Activated T-cell treated with anti-CD3 and anti-CD28 coated beads, Interleukin-2, amount 50 U/mL, for 72 hours (primary cell): ENCODE measurements at regions not wholly inside any gene's neighbourhood (a gene's known extent, or its start where the extent isn't known, plus 50 kb on each side); places are given as distances from the start of the nearest gene placed in this dataset.

Experiments
- ATAC-seq, 2 donors: fragments of 150-1000 bp; cut with Tn5 transposase; replicated peaks in 1 of 2; 2 replicates each; pipeline ENCODE4 v1.10.0; 2021; ENCODE audit warnings: moderate library complexity in 2 of 2, mild to moderate bottlenecking in 1 of 2
- DNase-seq, 2 donors: peaks; one replicate each; pipeline ENCODE4 v3.0.0; 2021 to 2022; ENCODE audit warnings: mixed read lengths in 1 of 2
- H3K27ac Mint-ChIP-seq: one replicate; pipeline ENCODE4 v1.8.0; 2022; ENCODE audit warnings: mild to moderate bottlenecking, moderate library complexity, mixed read lengths
- H3K27me3 Mint-ChIP-seq: one replicate; pipeline ENCODE4 v1.8.0; 2022; ENCODE audit warnings: low read depth, mixed read lengths
- H3K36me3 Mint-ChIP-seq, 2 donors: one replicate each; pipeline ENCODE4 v1.8.0; 2022; ENCODE audit warnings: mixed read lengths in 2 of 2, mild to moderate bottlenecking in 1 of 2; ENCODE audit not compliant: insufficient read depth in 2 of 2
- H3K4me1 Mint-ChIP-seq: one replicate; pipeline ENCODE4 v1.8.0; 2022; ENCODE audit warnings: low read depth, mixed read lengths
- H3K4me3 Mint-ChIP-seq, 2 donors: one replicate each; pipeline ENCODE4 v1.8.0; 2022; ENCODE audit warnings: mild to moderate bottlenecking in 2 of 2, mixed read lengths in 2 of 2, moderate library complexity in 2 of 2
- H3K9me3 Mint-ChIP-seq, 2 donors: one replicate each; pipeline ENCODE4 v1.8.0; 2022; ENCODE audit warnings: mixed read lengths in 2 of 2

GRCh38 chr5:127993476-127993875 lies 90.1 kb upstream of the SLC12A2 start:
- DNase-seq = no peak
- Mint-ChIP-seq H3K4me3 (no peak overlapping the region), H3K27me3 (no peaks in the 10 kb centered on the region), H3K36me3 (peaks cover 3 to 8% of the 10 kb centered on the region in 2 donors), H3K9me3 (peaks cover 2 to 9% of the 10 kb centered on the region in 2 donors), H3K27ac (no peak overlapping the region), H3K4me1 (no peaks in the 10 kb centered on the region)
- ATAC-seq = no peak

- DNase-seq = no peak
- peaks cover 2 to 9% of the 10 kb centered on the region in 2 donors for H3K9me3 Mint-ChIP-seq
- H3K27me3 Mint-ChIP-seq = no peaks in the 10 kb centered on the region
- ATAC-seq = no peak
- H3K4me1 Mint-ChIP-seq = no peaks in the 10 kb centered on the region
- no peak overlapping the region for H3K4me3 Mint-ChIP-seq
- peaks cover 3 to 8% of the 10 kb centered on the region in 2 donors for H3K36me3 Mint-ChIP-seq
- no peak overlapping the region for H3K27ac Mint-ChIP-seq
These were observed 89.4 kb upstream of the SLC12A2 start for GRCh38 chr5:127994087-127994660.

GRCh38 chr5:127995556-127995955 lies 88.0 kb upstream of the SLC12A2 start:
- ATAC-seq (no peak), DNase-seq (no peak)
- no peak overlapping the region for H3K4me3 Mint-ChIP-seq
- no peak overlapping the region for H3K27ac Mint-ChIP-seq
- H3K27me3 Mint-ChIP-seq = no peaks in the 10 kb centered on the region
- peaks cover 2 to 9% of the 10 kb centered on the region in 2 donors for H3K9me3 Mint-ChIP-seq
- H3K4me1 Mint-ChIP-seq = no peaks in the 10 kb centered on the region
- H3K36me3 Mint-ChIP-seq = peaks cover 1 to 8% of the 10 kb centered on the region in 2 donors

GRCh38 chr5:127997201-127997704 lies 86.3 kb upstream of the SLC12A2 start:
- H3K27me3 Mint-ChIP-seq = no peaks in the 10 kb centered on the region
- no peak overlapping the region for H3K27ac Mint-ChIP-seq
- H3K4me3 Mint-ChIP-seq = no peak overlapping the region
- no peak for DNase-seq
- no peaks in the 10 kb centered on the region for H3K4me1 Mint-ChIP-seq
- peaks cover 0 to 4% of the 10 kb centered on the region in 2 donors for H3K36me3 Mint-ChIP-seq
- peaks cover 0 to 5% of the 10 kb centered on the region in 2 donors for H3K9me3 Mint-ChIP-seq
- ATAC-seq = no peak

- peaks cover 0 to 2% of the 10 kb centered on the region in 2 donors for H3K9me3 Mint-ChIP-seq
- no peaks in the 10 kb centered on the region for H3K4me1 Mint-ChIP-seq
- H3K4me3 Mint-ChIP-seq = no peak overlapping the region
- H3K36me3 Mint-ChIP-seq = no peaks in the 10 kb centered on the region
- ATAC-seq = no peak
- no peak overlapping the region for H3K27ac Mint-ChIP-seq
- no peak for DNase-seq
- H3K27me3 Mint-ChIP-seq = no peaks in the 10 kb centered on the region
These were observed 84.5 kb upstream of the SLC12A2 start for GRCh38 chr5:127998950-127999615.

- Mint-ChIP-seq H3K27ac (no peak overlapping the region), H3K4me1 (no peaks in the 10 kb centered on the region), H3K4me3 (no peak overlapping the region), H3K9me3 (peaks cover 0 to 2% of the 10 kb centered on the region in 2 donors), H3K36me3 (no peaks in the 10 kb centered on the region), H3K27me3 (no peaks in the 10 kb centered on the region)
- DNase-seq = no peak
- no peak for ATAC-seq
These were observed 83.7 kb upstream of the SLC12A2 start for GRCh38 chr5:127999909-128000308.

- DNase-seq = no peak
- no peak for ATAC-seq
- Mint-ChIP-seq H3K36me3 (peaks cover 0 to 2% of the 10 kb centered on the region in 2 donors), H3K4me1 (no peaks in the 10 kb centered on the region), H3K27me3 (no peaks in the 10 kb centered on the region), H3K9me3 (peaks cover 0 to 1% of the 10 kb centered on the region in 2 donors), H3K4me3 (no peak overlapping the region), H3K27ac (no peak overlapping the region)
These were observed 81.1 kb upstream of the SLC12A2 start for GRCh38 chr5:128002425-128002824.

GRCh38 chr5:128007939-128008338 lies 75.6 kb upstream of the SLC12A2 start:
- peaks cover 0 to 1% of the 10 kb centered on the region in 2 donors for H3K9me3 Mint-ChIP-seq
- ATAC-seq (no peak), DNase-seq (no peak)
- no peak overlapping the region for H3K4me3 Mint-ChIP-seq
- peaks cover 0 to 2% of the 10 kb centered on the region in 2 donors for H3K36me3 Mint-ChIP-seq
- H3K27me3 Mint-ChIP-seq = no peaks in the 10 kb centered on the region
- H3K27ac Mint-ChIP-seq = peak overlapping the region; percentile 69
- no peaks in the 10 kb centered on the region for H3K4me1 Mint-ChIP-seq

- H3K4me3 Mint-ChIP-seq = no peak overlapping the region
- peaks cover 0 to 2% of the 10 kb centered on the region in 2 donors for H3K36me3 Mint-ChIP-seq
- no peaks in the 10 kb centered on the region for H3K27me3 Mint-ChIP-seq
- no peak overlapping the region for H3K27ac Mint-ChIP-seq
- peaks cover 0 to 1% of the 10 kb centered on the region in 2 donors for H3K9me3 Mint-ChIP-seq
- ATAC-seq (no peak), DNase-seq (no peak)
- no peaks in the 10 kb centered on the region for H3K4me1 Mint-ChIP-seq
These were observed 74.2 kb upstream of the SLC12A2 start for GRCh38 chr5:128009403-128009802.

- no peaks in the 10 kb centered on the region for H3K9me3 Mint-ChIP-seq
- no peaks in the 10 kb centered on the region for H3K36me3 Mint-ChIP-seq
- H3K4me1 Mint-ChIP-seq = no peaks in the 10 kb centered on the region
These were observed 72.2 kb upstream of the SLC12A2 start for GRCh38 chr5:128011339-128011738.

GRCh38 chr5:128014578-128014977 lies 69.0 kb upstream of the SLC12A2 start:
- H3K27ac Mint-ChIP-seq = no peak overlapping the region
- H3K36me3 Mint-ChIP-seq = no peaks in the 10 kb centered on the region
- no peaks in the 10 kb centered on the region for H3K27me3 Mint-ChIP-seq
- DNase-seq (no peak), ATAC-seq (no peak)
- no peaks in the 10 kb centered on the region for H3K4me1 Mint-ChIP-seq
- H3K4me3 Mint-ChIP-seq = no peak overlapping the region
- H3K9me3 Mint-ChIP-seq = no peaks in the 10 kb centered on the region

More at GRCh38 chr5:128011339-128011738, 72.2 kb upstream of the SLC12A2 start:
- Mint-ChIP-seq H3K27me3 (no peaks in the 10 kb centered on the region), H3K4me3 (no peak overlapping the region), H3K27ac (no peak overlapping the region)
- DNase-seq (no peak), ATAC-seq (no peak)

- Mint-ChIP-seq H3K27ac (no peak overlapping the region), H3K9me3 (no peaks in the 10 kb centered on the region), H3K4me1 (no peaks in the 10 kb centered on the region), H3K36me3 (no peaks in the 10 kb centered on the region), H3K27me3 (no peaks in the 10 kb centered on the region), H3K4me3 (no peak overlapping the region)
- no peak for ATAC-seq
- DNase-seq = no peak
These were observed 68.1 kb upstream of the SLC12A2 start for GRCh38 chr5:128015478-128015877.

- Mint-ChIP-seq H3K36me3 (peaks cover 0 to 2% of the 10 kb centered on the region in 2 donors), H3K4me1 (no peaks in the 10 kb centered on the region), H3K27ac (no peak overlapping the region), H3K27me3 (no peaks in the 10 kb centered on the region), H3K9me3 (no peaks in the 10 kb centered on the region), H3K4me3 (no peak overlapping the region)
- ATAC-seq = no peak
- DNase-seq = no peak
These were observed 67.6 kb upstream of the SLC12A2 start for GRCh38 chr5:128015978-128016377.
